ENCODE measurements at regions not wholly inside any gene's neighbourhood (a gene's known extent, or its start where the extent isn't known, plus 50 kb on each side); places are given as distances from the start of the nearest gene placed in this dataset.

DNA sequence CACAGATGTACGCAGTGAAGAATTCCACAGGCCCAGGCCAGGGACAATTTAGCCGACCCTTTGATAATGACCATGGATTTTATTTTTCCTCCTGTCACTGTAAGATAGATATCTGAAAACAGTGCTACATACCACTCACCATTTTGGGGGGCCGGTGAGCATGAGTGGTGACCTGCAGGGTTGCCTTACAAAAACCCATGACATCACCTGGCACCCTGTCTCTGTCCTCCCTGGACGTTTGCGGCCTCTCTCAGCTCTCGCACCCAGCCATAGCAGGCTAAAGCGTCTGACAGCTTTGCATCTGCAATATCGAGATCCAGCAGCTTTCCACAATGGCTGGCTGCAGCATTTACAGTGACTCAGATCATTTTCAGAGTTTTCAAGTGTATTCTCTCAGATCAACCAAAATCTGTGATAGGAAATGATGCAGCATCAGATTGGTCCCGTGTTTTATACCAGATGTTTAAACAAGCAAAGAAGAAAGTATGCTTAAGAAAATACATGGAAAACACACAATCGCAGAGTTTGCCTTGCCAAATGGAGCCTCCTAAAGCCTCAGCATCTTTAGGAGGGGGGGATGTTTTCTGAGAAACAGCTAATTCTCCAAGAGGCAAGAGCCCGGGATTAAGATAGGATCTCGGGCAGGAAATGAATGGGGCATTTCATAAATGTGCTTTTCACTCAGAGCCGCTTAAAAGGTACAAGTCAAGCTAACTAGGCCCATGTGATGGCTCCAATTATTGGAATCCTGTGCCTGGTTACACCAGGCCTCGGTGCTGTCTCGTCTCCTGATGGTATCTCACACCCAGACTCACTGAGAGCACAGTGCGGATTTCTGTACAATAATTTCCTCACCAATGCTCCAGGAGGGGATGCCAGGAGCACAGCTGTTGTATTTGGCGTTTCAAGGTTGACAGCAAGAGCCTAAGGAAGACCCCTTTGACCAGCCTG, 257.3 kb downstream of the XXYLT1 start:
- TF ChIP-seq CTCF (IDR thresholded peaks at IDR 0.05; ENCODE audit: insufficient read depth, low read length, poor library complexity, severe bottlenecking) (no peak), EZH2phosphoT487 (conservative IDR thresholded peaks at IDR 0.05; ENCODE audit: low read length) (no peak)

All from SU-DHL-6 (cell line).